ENCODE measurements at regions not wholly inside any gene's neighbourhood (a gene's known extent, or its start where the extent isn't known, plus 50 kb on each side); places are given as distances from the start of the nearest gene placed in this dataset.

GRCh38 chr1:219480011-219480410, 132.9 kb downstream of the ZC3H11B start:
- no peak overlapping the region for H4K5ac ChIP-seq (ENCODE audit: insufficient read length, low read depth, low read length)
- no peaks in the 10 kb centered on the region for H3K4me1 ChIP-seq (replicated peaks in 1 of 4; ENCODE audit: control insufficient read depth in 3 of 4, insufficient read depth in 4 of 4, low read length in 3 of 4)
- no peak overlapping the region for H3K9ac ChIP-seq (replicated peaks in 1 of 4; ENCODE audit: extremely low read depth in 1 of 4, low read depth in 3 of 4, low read length in 3 of 4)
- DNase-seq (ENCODE audit: low read depth in 1 of 2, low spot score in 2 of 2) (no peak), FAIRE-seq (no peak)
- no peaks in the 10 kb centered on the region for H3K27me3 ChIP-seq (replicated peaks in 1 of 4; ENCODE audit: control insufficient read depth in 3 of 4, extremely low read depth in 1 of 4, insufficient read depth in 3 of 4, low read length in 3 of 4)
- no peak overlapping the region for H3K23ac ChIP-seq (ENCODE audit: insufficient read length)
- H3K9me3 ChIP-seq (ENCODE audit: insufficient read depth in 2 of 2, low read depth in 1 of 2, low read length in 1 of 2) = no peaks in the 10 kb centered on the region
- H3K79me2 ChIP-seq (ENCODE audit: control insufficient read depth in 1 of 2, insufficient read depth in 2 of 2, low read length in 2 of 2) = no peaks in the 10 kb centered on the region
- no peak overlapping the region for H4K8ac ChIP-seq (ENCODE audit: extremely low read depth, insufficient read depth, low read length)
- no peak overlapping the region for H2BK12ac ChIP-seq (ENCODE audit: low read depth, low read length)
- H3K79me1 ChIP-seq (ENCODE audit: low read depth, low read length) = no peaks in the 10 kb centered on the region
- H3K27ac ChIP-seq (ENCODE audit: low read depth, low read length) = no peak overlapping the region
- H3K36me3 ChIP-seq (ENCODE audit: control insufficient read depth in 2 of 4, insufficient read depth in 4 of 4, low read length in 3 of 4) = no peaks in the 10 kb centered on the region
- no peak overlapping the region for H3K56ac ChIP-seq (replicated peaks; ENCODE audit: insufficient read length, low read depth, low read length)
- no peaks in the 10 kb centered on the region for H4K20me1 ChIP-seq (replicated peaks in 1 of 2; ENCODE audit: control insufficient read depth in 1 of 2, insufficient read depth in 2 of 2, low read length in 2 of 2)
- H2BK5ac ChIP-seq (ENCODE audit: low read depth, low read length) = no peak overlapping the region
- H2AK5ac ChIP-seq (ENCODE audit: low read depth, low read length) = no peak overlapping the region
- no peak overlapping the region for H3K18ac ChIP-seq (ENCODE audit: extremely low read depth, low read length)
- H2BK15ac ChIP-seq (ENCODE audit: low read length) = no peak overlapping the region
- no peak overlapping the region for H2BK20ac ChIP-seq (ENCODE audit: low read length)
- no peak overlapping the region for H2BK120ac ChIP-seq (replicated peaks; ENCODE audit: low read depth, low read length)
- no peak overlapping the region for H2AFZ ChIP-seq (ENCODE audit: low read length)
- no peak overlapping the region for H4K91ac ChIP-seq (replicated peaks; ENCODE audit: insufficient read length, low read length)
- H3K4me2 ChIP-seq (ENCODE audit: insufficient read depth in 1 of 2, low read depth in 2 of 2, low read length in 2 of 2) = no peak overlapping the region
- WGBS, 2 experiments (ENCODE audit: extremely low coverage in 1 of 2, insufficient coverage in 1 of 2, insufficient read length in 1 of 2, insufficient replicate concordance in 2 of 2, low coverage in 1 of 2, low lambda C conversion rate in 2 of 2, missing lambda C conversion rate in 1 of 2) = 93% methylated on average over 3 of the region's 10 CpGs; no CpG with 5 or more reads in 1 of the 2 experiments
- no peak overlapping the region for H3K4ac ChIP-seq (replicated peaks; ENCODE audit: insufficient read length, low read depth, low read length)
- no peak overlapping the region for H3K4me3 ChIP-seq (ENCODE audit: extremely low read depth in 1 of 4, insufficient read depth in 2 of 4, low read depth in 3 of 4, low read length in 4 of 4)
- H3K23me2 ChIP-seq (ENCODE audit: low read depth, low read length) = no peaks in the 10 kb centered on the region
- CTCF ChIA-PET (ENCODE audit: partially characterized antibody) = interaction anchor here (0.6 to 0.7 kb wide), 2 partner anchors 33 to 459 kb away, joined by 3 read pairs; no protein-coding TSS in a partner anchor
- POLR2A ChIA-PET (ENCODE audit: partially characterized antibody) = no interaction called here
- no peak overlapping the region for H3K14ac ChIP-seq (ENCODE audit: insufficient read length)
- TF ChIP-seq JUN (IDR thresholded peaks at IDR 0.05; ENCODE audit: low read depth, low read length) (no peak), TAF1 (IDR thresholded peaks at IDR 0.05; ENCODE audit: low read depth, low read length) (no peak), CREB1 (IDR thresholded peaks at IDR 0.05) (no peak), E2F6 (IDR thresholded peaks at IDR 0.05) (no peak), RBBP5 (IDR thresholded peaks at IDR 0.05; ENCODE audit: borderline replicate concordance, low read depth, low read length) (no peak), SP4 (IDR thresholded peaks at IDR 0.05; ENCODE audit: low read length) (no peak), BACH1 (IDR thresholded peaks at IDR 0.05; ENCODE audit: low read length) (no peak), TCF12 (IDR thresholded peaks at IDR 0.05; ENCODE audit: low read depth, low read length) (no peak)
